Parathyroid adenoma (tissue), 2 donors: ENCODE measurements at regions not wholly inside any gene's neighbourhood (a gene's known extent, or its start where the extent isn't known, plus 50 kb on each side); places are given as distances from the start of the nearest gene placed in this dataset.
"Not testable (repeated sequence)": the region's sequence is repeated elsewhere in the genome, so short reads cannot be mapped to it uniquely, and the experiment has no call there.

ENCODE experiments used
- H2AFZ ChIP-seq: fragments of 300-600 bp; sonication (generic); one replicate; pipeline ENCODE4 v1.7.0; 2017; ENCODE audit warnings: antibody characterized with exemption, mild to moderate bottlenecking
- H3K27ac ChIP-seq: fragments of 300-600 bp; sonication (generic); one replicate; pipeline ENCODE4 v1.7.0; 2017
- H3K27me3 ChIP-seq: fragments of 300-600 bp; sonication (generic); one replicate; pipeline ENCODE4 v1.7.0; 2017; ENCODE audit warnings: low read length; ENCODE audit not compliant: control insufficient read depth, insufficient read depth
- H3K36me3 ChIP-seq: fragments of 300-600 bp; sonication (generic); one replicate; pipeline ENCODE4 v1.7.0; 2017; ENCODE audit warnings: low read length; ENCODE audit not compliant: control insufficient read depth, insufficient read depth
- H3K4me1 ChIP-seq: fragments of 300-600 bp; sonication (generic); one replicate; pipeline ENCODE4 v1.7.0; 2017; ENCODE audit warnings: control low read depth
- H3K4me2 ChIP-seq: fragments of 300-600 bp; sonication (generic); one replicate; pipeline ENCODE4 v1.7.0; 2017; ENCODE audit warnings: low read length
- H3K4me3 ChIP-seq: fragments of 300-600 bp; sonication (generic); one replicate; pipeline ENCODE4 v1.7.0; 2017; ENCODE audit warnings: low read depth, low read length
- H3K79me2 ChIP-seq: fragments of 300-600 bp; sonication (generic); one replicate; pipeline ENCODE4 v1.7.0; 2017; ENCODE audit warnings: control low read depth
- H3K9ac ChIP-seq: fragments of 300-600 bp; sonication (generic); one replicate; pipeline ENCODE4 v1.7.0; 2017; ENCODE audit warnings: mild to moderate bottlenecking
- H3K9me3 ChIP-seq: fragments of 300-600 bp; sonication (generic); one replicate; pipeline ENCODE4 v1.7.0; 2017; ENCODE audit warnings: low read length; ENCODE audit not compliant: control insufficient read depth
- TF ChIP-seq, protein P1 (sequence below): fragments of 300-600 bp; sonication (generic); IDR thresholded peaks from one replicate; pipeline ENCODE4 v1.7.0; 2017; ENCODE audit warnings: antibody characterized with exemption, mild to moderate bottlenecking
- donor health status: primary hyperparathyroidism.

DNA sequence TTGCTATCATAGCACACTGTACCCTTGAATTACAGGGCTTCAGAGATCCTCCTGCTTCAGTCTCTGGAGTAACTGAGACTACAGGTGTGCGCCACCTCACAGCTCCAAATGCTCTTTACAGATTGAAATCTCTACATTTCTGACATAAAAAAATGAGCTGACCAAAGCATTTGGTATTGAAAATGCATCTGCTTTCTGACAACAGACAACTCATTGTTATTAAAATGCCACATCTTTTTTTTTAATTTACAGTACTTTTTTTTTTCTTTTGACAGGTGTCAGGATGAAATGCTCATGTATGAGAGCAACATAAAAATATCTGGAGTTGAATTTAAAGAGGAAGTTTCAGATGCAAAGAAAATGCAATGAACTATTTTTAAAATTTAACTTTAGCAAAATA, 764.5 kb downstream of the TRAM1L1 start:
- H3K4me3 ChIP-seq: no peak overlapping the region
- no peaks in the 10 kb centered on the region for H3K27me3 ChIP-seq
- H3K27ac ChIP-seq: no peak overlapping the region
- H3K4me1 ChIP-seq: no peaks in the 10 kb centered on the region
- no peak overlapping the region for H2AFZ ChIP-seq
- H3K9me3 ChIP-seq: no peaks in the 10 kb centered on the region
- H3K79me2 ChIP-seq: no peaks in the 10 kb centered on the region
- no peak overlapping the region for H3K9ac ChIP-seq
- H3K4me2 ChIP-seq: no peak overlapping the region
- H3K36me3 ChIP-seq: no peaks in the 10 kb centered on the region
- TF ChIP-seq, protein P1, sequence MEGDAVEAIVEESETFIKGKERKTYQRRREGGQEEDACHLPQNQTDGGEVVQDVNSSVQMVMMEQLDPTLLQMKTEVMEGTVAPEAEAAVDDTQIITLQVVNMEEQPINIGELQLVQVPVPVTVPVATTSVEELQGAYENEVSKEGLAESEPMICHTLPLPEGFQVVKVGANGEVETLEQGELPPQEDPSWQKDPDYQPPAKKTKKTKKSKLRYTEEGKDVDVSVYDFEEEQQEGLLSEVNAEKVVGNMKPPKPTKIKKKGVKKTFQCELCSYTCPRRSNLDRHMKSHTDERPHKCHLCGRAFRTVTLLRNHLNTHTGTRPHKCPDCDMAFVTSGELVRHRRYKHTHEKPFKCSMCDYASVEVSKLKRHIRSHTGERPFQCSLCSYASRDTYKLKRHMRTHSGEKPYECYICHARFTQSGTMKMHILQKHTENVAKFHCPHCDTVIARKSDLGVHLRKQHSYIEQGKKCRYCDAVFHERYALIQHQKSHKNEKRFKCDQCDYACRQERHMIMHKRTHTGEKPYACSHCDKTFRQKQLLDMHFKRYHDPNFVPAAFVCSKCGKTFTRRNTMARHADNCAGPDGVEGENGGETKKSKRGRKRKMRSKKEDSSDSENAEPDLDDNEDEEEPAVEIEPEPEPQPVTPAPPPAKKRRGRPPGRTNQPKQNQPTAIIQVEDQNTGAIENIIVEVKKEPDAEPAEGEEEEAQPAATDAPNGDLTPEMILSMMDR: no peak

DNA sequence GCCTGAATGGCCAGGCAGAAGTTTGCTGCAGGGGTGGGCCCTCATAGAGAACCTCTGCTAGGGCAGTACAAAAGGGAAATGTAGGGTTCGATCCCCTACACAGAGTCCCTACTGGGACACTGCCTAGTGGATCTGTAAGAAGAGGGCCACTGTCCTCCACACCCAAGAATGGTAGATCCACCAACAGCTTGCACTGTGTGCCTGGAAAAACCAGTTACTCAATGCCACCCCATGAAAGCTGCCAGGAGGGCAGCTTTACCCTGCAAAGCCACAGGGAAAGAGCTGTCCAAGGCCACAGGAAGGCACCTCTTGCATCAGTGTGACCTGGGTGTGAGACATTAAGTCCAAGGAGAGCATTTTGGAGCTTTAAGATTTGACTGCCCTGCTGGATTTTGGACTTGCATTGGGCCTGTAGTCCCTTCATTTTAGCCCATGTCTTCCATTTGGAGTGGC, 781.6 kb downstream of the TRAM1L1 start:
- Histone ChIP-seq H3K4me2 (no peak overlapping the region), H3K36me3 (no peaks in the 10 kb centered on the region), H3K9ac (no peak overlapping the region), H3K79me2 (no peaks in the 10 kb centered on the region), H3K4me3 (no peak overlapping the region), H3K9me3 (no peaks in the 10 kb centered on the region), H3K27me3 (no peaks in the 10 kb centered on the region), H2AFZ (no peak overlapping the region), H3K27ac (no peak overlapping the region), H3K4me1 (no peaks in the 10 kb centered on the region)
- TF ChIP-seq, protein P1: no peak

DNA sequence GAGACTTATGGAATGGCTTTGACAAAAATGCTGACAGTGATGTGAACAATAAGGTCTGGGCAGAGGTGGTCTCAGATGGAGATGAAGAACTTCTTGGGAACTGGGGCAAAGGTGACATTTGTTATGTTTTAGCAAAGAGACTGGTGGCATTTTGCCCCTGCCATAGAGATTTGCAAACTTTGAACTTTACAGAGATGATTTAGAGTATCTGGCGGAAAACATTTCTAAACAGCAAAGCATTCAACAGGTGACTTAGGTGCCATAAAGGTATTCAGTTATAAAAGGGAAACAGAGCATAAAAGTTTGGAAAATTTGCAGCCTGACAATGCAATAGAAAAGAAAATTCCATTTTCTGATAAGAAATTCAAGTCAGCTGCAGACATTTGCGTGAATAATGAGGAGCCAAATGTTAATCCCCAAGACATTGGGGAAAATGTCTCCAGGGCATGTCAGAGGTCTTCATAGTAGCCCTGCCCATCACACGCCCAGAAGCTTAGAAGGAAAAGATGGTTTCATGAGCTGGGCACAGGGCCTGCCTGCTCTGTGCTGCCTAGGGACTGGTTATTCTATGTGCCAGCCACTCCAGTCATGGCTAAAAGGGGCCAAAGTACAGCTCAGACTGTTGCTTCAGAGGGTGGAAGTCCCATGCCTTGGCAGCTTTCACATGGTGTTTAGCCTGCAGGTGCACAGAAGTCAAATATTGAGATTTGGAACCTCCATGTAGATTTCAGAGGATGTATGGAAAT, 782.2 kb downstream of the TRAM1L1 start:
- TF ChIP-seq, protein P1: no peak
- no peak overlapping the region for H3K9ac ChIP-seq
- H2AFZ ChIP-seq: no peak overlapping the region
- H3K4me1 ChIP-seq: no peaks in the 10 kb centered on the region
- no peak overlapping the region for H3K4me2 ChIP-seq
- H3K27ac ChIP-seq: no peak overlapping the region
- no peaks in the 10 kb centered on the region for H3K79me2 ChIP-seq
- no peaks in the 10 kb centered on the region for H3K36me3 ChIP-seq
- no peak overlapping the region for H3K4me3 ChIP-seq
- no peaks in the 10 kb centered on the region for H3K9me3 ChIP-seq
- no peaks in the 10 kb centered on the region for H3K27me3 ChIP-seq

DNA sequence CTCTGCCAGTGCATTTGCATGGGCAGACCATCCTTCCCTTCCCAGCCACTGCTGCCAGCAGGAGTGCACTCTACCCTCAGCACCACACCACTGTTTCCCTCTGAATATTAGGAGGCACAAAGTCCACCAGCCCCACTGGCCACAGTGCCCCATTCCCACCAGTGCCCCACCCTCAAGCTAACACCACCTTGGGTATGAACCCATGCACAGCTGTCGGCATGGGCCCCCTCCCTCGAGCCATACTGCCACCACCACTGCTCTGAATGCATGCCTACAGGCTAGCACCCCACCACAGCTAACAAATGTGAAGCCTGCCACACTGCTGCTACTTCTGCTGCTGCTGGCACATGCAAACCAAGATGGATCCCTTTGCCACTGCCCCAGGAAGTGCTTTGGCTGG, 810.4 kb downstream of the TRAM1L1 start:
- Histone ChIP-seq H3K27ac (no peak overlapping the region), H3K4me1 (no peaks in the 10 kb centered on the region), H3K4me3 (no peak overlapping the region), H3K4me2 (no peak overlapping the region), H3K9ac (no peak overlapping the region), H3K27me3 (no peaks in the 10 kb centered on the region), H3K9me3 (peaks cover 5% of the 10 kb centered on the region), H3K79me2 (no peaks in the 10 kb centered on the region), H2AFZ (no peak overlapping the region), H3K36me3 (no peaks in the 10 kb centered on the region)
- TF ChIP-seq, protein P1: no peak

DNA sequence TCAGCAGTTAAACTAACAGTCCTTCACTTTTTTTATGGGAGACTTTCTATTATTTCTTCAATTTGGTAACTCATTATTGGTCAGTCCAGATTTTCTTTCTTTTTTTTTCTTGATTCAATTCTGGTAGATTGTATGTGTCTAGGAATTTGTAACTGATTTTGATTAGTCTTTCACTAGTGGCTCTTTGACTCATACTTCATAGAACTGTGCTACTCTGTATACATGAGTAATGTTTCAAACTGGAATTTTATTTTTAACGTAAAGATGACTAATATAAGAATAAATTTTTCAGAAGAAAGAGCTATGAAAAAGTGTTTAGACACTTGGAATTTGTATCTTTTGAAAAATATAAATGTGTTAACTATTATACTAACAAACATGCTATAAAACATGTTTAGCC, 813.0 kb downstream of the TRAM1L1 start:
- TF ChIP-seq, protein P1: no peak
- H3K79me2 ChIP-seq: no peaks in the 10 kb centered on the region
- no peak overlapping the region for H3K27ac ChIP-seq
- H3K27me3 ChIP-seq: no peaks in the 10 kb centered on the region
- no peak overlapping the region for H2AFZ ChIP-seq
- no peaks in the 10 kb centered on the region for H3K36me3 ChIP-seq
- peaks cover 5% of the 10 kb centered on the region for H3K9me3 ChIP-seq
- no peak overlapping the region for H3K4me2 ChIP-seq
- no peak overlapping the region for H3K4me3 ChIP-seq
- H3K9ac ChIP-seq: no peak overlapping the region
- H3K4me1 ChIP-seq: no peaks in the 10 kb centered on the region

DNA sequence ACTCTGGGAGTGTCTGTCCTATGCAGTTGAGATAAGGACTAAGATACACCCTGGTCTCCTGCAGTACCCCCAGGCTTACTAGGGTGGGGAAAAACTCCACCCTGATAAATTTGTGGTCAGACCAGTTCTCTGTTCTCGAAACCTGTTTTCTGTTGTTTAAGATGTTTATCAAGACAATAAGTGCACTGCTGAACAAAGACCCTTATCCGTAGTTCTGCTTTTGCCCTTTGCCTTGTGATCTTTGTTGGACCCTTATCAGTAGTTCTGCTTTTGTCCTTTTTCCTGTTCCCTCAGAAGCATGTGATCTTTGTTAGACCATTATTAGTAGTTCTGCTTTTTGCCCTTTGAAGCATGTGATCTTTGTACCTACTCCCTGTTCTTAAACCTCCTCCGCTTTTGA, 824.4 kb downstream of the TRAM1L1 start:
- not testable (repeated sequence) for H3K4me1 ChIP-seq, H3K27ac ChIP-seq, H3K27me3 ChIP-seq, H3K4me3 ChIP-seq, H3K9me3 ChIP-seq, H3K36me3 ChIP-seq, H3K4me2 ChIP-seq, H3K9ac ChIP-seq, H2AFZ ChIP-seq, H3K79me2 ChIP-seq
